Esophagus squamous epithelium (tissue), 5 donors: ENCODE measurements at regions not wholly inside any gene's neighbourhood (a gene's known extent, or its start where the extent isn't known, plus 50 kb on each side); places are given as distances from the start of the nearest gene placed in this dataset.

ENCODE experiments used
- DNase-seq: peaks from one replicate; lab custom pipeline; 2025; lab: John Stamatoyannopoulos, UW
- H3K27ac ChIP-seq, 4 donors: fragments of 200-600 bp; sonication (generic); one replicate each; pipeline ENCODE4 v1.5.1; 2016 to 2019; ENCODE audit warnings: mild to moderate bottlenecking in 1 of 4
- H3K27me3 ChIP-seq, 4 donors: fragments of 200-600 bp; sonication (generic); 1 replicate in 3 of 4; 2 replicates in 1 of 4; pipeline versions ENCODE4 v1.5.1 to v1.6.0; 2017 to 2021; ENCODE audit warnings: antibody characterized with exemption in 1 of 4
- H3K36me3 ChIP-seq, 3 donors: fragments of 200-600 bp; sonication (generic); one replicate each; pipeline ENCODE4 v1.5.1; 2016 to 2019
- H3K4me1 ChIP-seq, 3 donors: fragments of 200-600 bp; sonication (generic); one replicate each; pipeline ENCODE4 v1.5.1; 2017 to 2019
- H3K4me3 ChIP-seq, 4 donors: fragments of 200-600 bp; sonication (generic); 1 replicate in 3 of 4; 2 replicates in 1 of 4; pipeline ENCODE4 v1.5.1; 2016 to 2019; ENCODE audit warnings: mild to moderate bottlenecking in 2 of 4, moderate library complexity in 1 of 4
- H3K9me3 ChIP-seq, 3 donors: fragments of 200-600 bp; sonication (generic); one replicate each; pipeline ENCODE4 v1.5.1; 2016 to 2019
- POLR2A ChIP-seq, 4 donors: fragments of 450-650 bp; IDR thresholded peaks; one replicate each; pipeline ENCODE4 v1.6.1; 2017; ENCODE audit warnings: antibody characterized with exemption in 4 of 4, mild to moderate bottlenecking in 4 of 4, moderate library complexity in 3 of 4
- WGBS, 2 donors: methylation state at CpG; one replicate each; pipeline ENCODE4 v1.1.5; 2018; 5-methylcytosine and 5-hydroxymethylcytosine counted together
- intact Hi-C: fragments of 100-400 bp; cut with DNase I; formaldehyde crosslinking; loops from one replicate; pipeline ENCODE4 v1.15.0; 2022
- TF ChIP-seq, protein P1 (sequence below), 6 experiments: fragments of 450-650 bp in 4 of 6; fragments of 200-600 bp in 2 of 6; sonication (generic) in 2 of 6; IDR thresholded peaks; one replicate each; pipeline ENCODE4 v1.5.1; 2016 to 2019; ENCODE audit warnings: antibody characterized with exemption in 6 of 6, mild to moderate bottlenecking in 4 of 6, moderate library complexity in 4 of 6
- donor health status: DM: yes; HTN: yes; CAD: no.

DNA sequence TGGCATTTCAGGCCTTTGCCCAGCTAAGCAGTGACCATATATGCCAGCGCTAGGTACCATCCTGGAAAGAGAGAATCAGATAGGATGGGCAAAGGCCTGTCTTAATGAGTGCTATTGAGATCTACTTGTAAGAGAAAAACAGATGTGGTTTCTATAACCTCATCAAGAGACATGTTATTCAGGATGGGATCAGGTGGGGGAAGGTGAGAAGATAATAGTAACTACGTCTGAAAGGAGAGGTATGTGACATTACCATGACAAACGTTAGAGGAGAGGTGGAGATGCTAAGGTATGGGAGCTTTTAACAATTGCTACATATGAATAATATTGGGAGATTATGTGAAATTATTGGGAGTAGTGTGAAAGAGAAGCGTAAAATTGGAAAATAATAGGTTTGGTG, 204.2 kb upstream of the PLXNA2 start:
- H3K9me3 ChIP-seq, result no peaks in the 10 kb centered on the region

GRCh38 chr1:208449951-208450350, 205.8 kb upstream of the PLXNA2 start:
- H3K4me1 ChIP-seq, result peaks cover 3 to 29% (median 8%) of the 10 kb centered on the region in 3 donors
- WGBS, 2 donors, result 81 to 88% methylated on average over 6 of the region's 7 CpGs
- no peak overlapping the region for H3K4me3 ChIP-seq
- H3K27me3 ChIP-seq, result peaks cover 0 to 13% (median 0%) of the 10 kb centered on the region in 4 donors
- no peak overlapping the region for H3K27ac ChIP-seq
- no peak for TF ChIP-seq POLR2A (IDR thresholded peaks at IDR 0.05)
- TF ChIP-seq, protein P1, sequence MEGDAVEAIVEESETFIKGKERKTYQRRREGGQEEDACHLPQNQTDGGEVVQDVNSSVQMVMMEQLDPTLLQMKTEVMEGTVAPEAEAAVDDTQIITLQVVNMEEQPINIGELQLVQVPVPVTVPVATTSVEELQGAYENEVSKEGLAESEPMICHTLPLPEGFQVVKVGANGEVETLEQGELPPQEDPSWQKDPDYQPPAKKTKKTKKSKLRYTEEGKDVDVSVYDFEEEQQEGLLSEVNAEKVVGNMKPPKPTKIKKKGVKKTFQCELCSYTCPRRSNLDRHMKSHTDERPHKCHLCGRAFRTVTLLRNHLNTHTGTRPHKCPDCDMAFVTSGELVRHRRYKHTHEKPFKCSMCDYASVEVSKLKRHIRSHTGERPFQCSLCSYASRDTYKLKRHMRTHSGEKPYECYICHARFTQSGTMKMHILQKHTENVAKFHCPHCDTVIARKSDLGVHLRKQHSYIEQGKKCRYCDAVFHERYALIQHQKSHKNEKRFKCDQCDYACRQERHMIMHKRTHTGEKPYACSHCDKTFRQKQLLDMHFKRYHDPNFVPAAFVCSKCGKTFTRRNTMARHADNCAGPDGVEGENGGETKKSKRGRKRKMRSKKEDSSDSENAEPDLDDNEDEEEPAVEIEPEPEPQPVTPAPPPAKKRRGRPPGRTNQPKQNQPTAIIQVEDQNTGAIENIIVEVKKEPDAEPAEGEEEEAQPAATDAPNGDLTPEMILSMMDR (IDR thresholded peaks at IDR 0.05), result no peak
- no peak for DNase-seq
- H3K36me3 ChIP-seq, result no peaks in the 10 kb centered on the region
- intact Hi-C loops, result no loop called here
- no peaks in the 10 kb centered on the region for H3K9me3 ChIP-seq

More for the DNA sequence above, 204.2 kb upstream of the PLXNA2 start:
- Histone ChIP-seq H3K4me3 (no peak overlapping the region), H3K4me1 (peaks cover 3 to 33% (median 8%) of the 10 kb centered on the region in 3 donors), H3K27ac (no peak overlapping the region), H3K36me3 (no peaks in the 10 kb centered on the region), H3K27me3 (peaks cover 0 to 13% (median 0%) of the 10 kb centered on the region in 4 donors)
- intact Hi-C loops, result no loop called here
- TF ChIP-seq, protein P1 (IDR thresholded peaks at IDR 0.05), result no peak
- no peak for TF ChIP-seq POLR2A (IDR thresholded peaks at IDR 0.05)
- no peak for DNase-seq
- WGBS, 2 donors, result 83 to 87% methylated on average over 4 of the region's 4 CpGs

DNA sequence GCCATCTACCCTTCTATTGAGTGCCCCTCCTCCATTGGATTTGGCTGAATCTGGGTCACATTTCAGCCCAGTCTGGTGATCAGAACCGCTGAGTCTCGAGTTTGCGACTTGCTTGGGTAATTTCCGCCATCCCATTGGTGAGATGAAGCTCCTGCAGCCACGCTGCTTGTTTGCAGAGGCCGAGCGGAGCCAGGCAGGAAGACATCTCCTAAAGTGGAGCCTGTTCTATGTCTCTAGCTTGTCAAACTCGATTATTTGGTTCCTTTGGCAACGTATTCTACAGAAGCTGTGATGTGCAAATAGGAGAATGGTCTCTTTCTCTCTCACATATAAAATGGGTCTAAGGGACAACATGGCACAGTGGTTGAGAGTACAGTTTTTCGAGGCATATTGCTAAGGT, 206.8 kb upstream of the PLXNA2 start:
- Histone ChIP-seq H3K27ac (no peak overlapping the region), H3K4me1 (peaks cover 3 to 26% (median 7%) of the 10 kb centered on the region in 3 donors), H3K36me3 (no peaks in the 10 kb centered on the region), H3K27me3 (peaks cover 0 to 13% (median 0%) of the 10 kb centered on the region in 4 donors), H3K4me3 (no peak overlapping the region), H3K9me3 (no peaks in the 10 kb centered on the region)
- TF ChIP-seq POLR2A (IDR thresholded peaks at IDR 0.05), result no peak
- TF ChIP-seq, protein P1 (IDR thresholded peaks at IDR 0.05), result no peak
- WGBS, 2 donors, result 72 to 82% methylated on average over 8 to 10 of the region's 10 CpGs
- intact Hi-C loops, result no loop called here
- DNase-seq, result no peak

DNA sequence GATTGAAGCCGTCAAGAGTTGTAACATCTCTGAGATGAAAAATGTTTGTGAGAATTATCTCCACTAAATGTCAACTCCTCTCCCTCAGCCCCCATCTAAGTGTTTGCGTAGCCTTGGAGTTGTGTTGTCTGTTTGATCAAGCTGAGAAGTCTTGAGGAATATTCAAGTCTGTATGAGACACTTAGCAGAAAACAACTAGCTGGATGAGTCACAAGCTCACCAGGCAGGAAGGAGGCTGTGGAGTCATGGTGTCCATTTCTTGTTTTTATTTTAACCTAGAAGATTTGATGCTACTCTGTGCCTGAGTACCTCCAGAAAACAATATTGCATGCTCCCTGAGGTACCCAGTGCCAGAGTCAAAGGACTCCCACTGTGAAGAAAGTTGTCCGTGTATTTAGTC, 211.6 kb upstream of the PLXNA2 start:
- Histone ChIP-seq H3K4me1 (peaks cover 0 to 7% (median 0%) of the 10 kb centered on the region in 3 donors), H3K9me3 (no peaks in the 10 kb centered on the region), H3K4me3 (no peak overlapping the region), H3K27ac (no peak overlapping the region), H3K36me3 (no peaks in the 10 kb centered on the region), H3K27me3 (peaks cover 0 to 3% (median 0%) of the 10 kb centered on the region in 4 donors)
- TF ChIP-seq POLR2A (IDR thresholded peaks at IDR 0.05), result no peak
- TF ChIP-seq, protein P1 (IDR thresholded peaks at IDR 0.05), result no peak
- WGBS, 2 donors, result 65 to 80% methylated on average over 3 of the region's 3 CpGs
- intact Hi-C loops, result no loop called here
- no peak for DNase-seq

DNA sequence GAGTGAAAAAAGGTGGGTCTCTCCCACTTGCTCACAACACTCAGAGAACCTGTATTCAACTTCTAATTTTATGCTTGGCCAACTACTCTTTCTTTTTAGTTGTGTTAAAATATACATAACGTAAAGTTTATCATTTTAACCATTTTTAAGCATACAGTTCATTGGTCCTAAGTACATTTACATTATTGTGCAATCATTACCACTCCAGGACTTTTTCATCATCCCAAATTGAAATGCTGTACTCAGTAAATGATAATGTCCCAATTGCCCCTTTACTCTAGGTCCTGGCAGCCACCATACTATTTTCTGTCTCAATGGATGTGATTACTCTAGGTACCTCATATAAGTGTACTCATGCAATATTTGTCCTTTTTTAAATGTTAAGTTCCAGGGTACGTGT, 212.3 kb upstream of the PLXNA2 start:
- Histone ChIP-seq H3K4me1 (peaks cover 0 to 7% (median 0%) of the 10 kb centered on the region in 3 donors), H3K36me3 (no peaks in the 10 kb centered on the region), H3K27ac (no peak overlapping the region), H3K27me3 (no peaks in the 10 kb centered on the region), H3K4me3 (no peak overlapping the region), H3K9me3 (no peaks in the 10 kb centered on the region)
- DNase-seq, result no peak
- 82 to 87% methylated on average over 2 of the region's 2 CpGs for WGBS, 2 donors
- TF ChIP-seq, protein P1 (IDR thresholded peaks at IDR 0.05), result no peak
- no peak for TF ChIP-seq POLR2A (IDR thresholded peaks at IDR 0.05)
- intact Hi-C loops, result no loop called here
